Psoas muscle (tissue), 7 donors: ENCODE measurements at regions not wholly inside any gene's neighbourhood (a gene's known extent, or its start where the extent isn't known, plus 50 kb on each side); places are given as distances from the start of the nearest gene placed in this dataset.
A peak's percentile ranks its signal among the peaks of the same experiment; 100 is the strongest.

Experiments used
- ATAC-seq, 4 donors: fragments of 200-7000 bp; cut with Tn5 transposase; one replicate each; pipeline ENCODE4 v1.9.1; 2020; ENCODE audit warnings: moderate library complexity in 3 of 4, mild to moderate bottlenecking in 2 of 4
- DNase-seq, 2 donors: peaks; one replicate each; pipeline ENCODE4 v3.0.0-alpha.2; 2020
- H3K27ac ChIP-seq: fragments of 200-600 bp; one replicate; pipeline ENCODE4 v1.8.0; 2022
- H3K27me3 ChIP-seq, 3 donors: fragments of 200-600 bp in 1 of 3; one replicate each; pipeline versions ENCODE4 v1.6.1 to v1.8.0; 2013 to 2022; ENCODE audit warnings: low read length in 2 of 3, mild to moderate bottlenecking in 2 of 3, moderate library complexity in 1 of 3; ENCODE audit not compliant: insufficient read depth in 3 of 3
- H3K36me3 ChIP-seq, 2 donors: fragments of 200-600 bp in 1 of 2; one replicate each; pipeline versions ENCODE4 v1.6.1 to v1.8.0; 2013 to 2022; ENCODE audit warnings: low read depth in 1 of 2, mild to moderate bottlenecking in 1 of 2, moderate library complexity in 1 of 2; ENCODE audit not compliant: insufficient read depth in 1 of 2
- H3K4me1 ChIP-seq: fragments of 200-600 bp; one replicate; pipeline ENCODE4 v1.8.0; 2022
- H3K4me3 ChIP-seq: fragments of 200-600 bp; one replicate; pipeline ENCODE4 v1.8.0; 2022; ENCODE audit warnings: mild to moderate bottlenecking
- H3K9me3 ChIP-seq: fragments of 200-600 bp; one replicate; pipeline ENCODE4 v1.8.0; 2022
- CTCF ChIP-seq: fragments of 200-600 bp; IDR thresholded peaks from one replicate; pipeline ENCODE4 v1.8.0; 2022; ENCODE audit warnings: antibody characterized with exemption
- WGBS, 3 donors: extraction: QIAGEN DNeasy Blood & Tissue Kit; methylation state at CpG; one replicate each; pipeline versions ENCODE4 v1.1.6 to v1.1.7; 2013; 5-methylcytosine and 5-hydroxymethylcytosine counted together
- intact Hi-C, 2 donors: fragments of 100-400 bp; cut with DNase I; formaldehyde crosslinking; loops; one replicate each; pipeline versions ENCODE4 v1.11.0 to v1.14.2; 2022
- donor health status: healthy with polysubstance abuse.
- donor health status: DM: no; HTN: no; CAD: no; lungs with moderate emphysema.
- donor health status: Bipolar disorder and iron deficiency.
- donor health status: healthy.
- donor health status: DM: yes; HTN: yes; CAD: no.
- donor health status: DM: no; HTN: no; CAD: no.
- donor health status: DM: yes; HTN: yes; CAD: no.

DNA sequence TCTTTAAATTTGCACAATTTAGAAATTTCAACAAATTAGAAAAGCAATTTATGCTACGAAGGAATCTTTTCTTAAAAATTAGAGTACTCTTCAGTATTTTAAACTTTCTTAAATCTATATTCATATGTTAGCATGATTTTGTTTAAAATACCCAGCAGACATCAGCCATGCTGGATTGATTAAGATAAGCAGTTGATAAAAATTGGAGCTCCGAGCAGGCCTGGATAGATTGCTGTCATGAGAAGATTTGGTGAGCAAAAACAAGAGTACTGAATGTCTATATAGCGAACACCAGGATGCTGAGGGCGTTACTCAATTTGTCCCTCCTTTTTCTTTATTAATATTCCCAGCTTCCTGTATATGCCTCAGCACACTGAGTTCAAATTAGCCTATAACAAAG is 108.4 kb upstream of the SLC35B3 start:
- ATAC-seq (no peak), DNase-seq (no peak)
- H3K27ac ChIP-seq, result no peak overlapping the region
- no peaks in the 10 kb centered on the region for H3K27me3 ChIP-seq
- TF ChIP-seq CTCF, result no peak
- no peaks in the 10 kb centered on the region for H3K4me1 ChIP-seq
- no peaks in the 10 kb centered on the region for H3K36me3 ChIP-seq
- no peak overlapping the region for H3K4me3 ChIP-seq
- intact Hi-C loops, result no loop called here
- 83 to 86% (median 85%) methylated on average over 4 of the region's 4 CpGs for WGBS, 3 donors
- H3K9me3 ChIP-seq, result peaks cover 4% of the 10 kb centered on the region

- DNase-seq (no peak), ATAC-seq (no peak)
- Histone ChIP-seq H3K36me3 (no peaks in the 10 kb centered on the region), H3K27ac (no peak overlapping the region), H3K4me1 (no peaks in the 10 kb centered on the region), H3K9me3 (peaks cover 4% of the 10 kb centered on the region), H3K27me3 (no peaks in the 10 kb centered on the region), H3K4me3 (no peak overlapping the region)
- intact Hi-C loops, result no loop called here
- peak; percentile 6 for TF ChIP-seq CTCF
Observed at GRCh38 chr6:8539453-8539852, 104.1 kb upstream of the SLC35B3 start.

GRCh38 chr6:8536122-8536521 is 100.8 kb upstream of the SLC35B3 start:
- intact Hi-C loops, result no loop called here
- ATAC-seq, result no peak
- peaks cover 7% of the 10 kb centered on the region for H3K9me3 ChIP-seq
- H3K4me3 ChIP-seq, result no peak overlapping the region
- H3K4me1 ChIP-seq, result no peaks in the 10 kb centered on the region
- no peak for TF ChIP-seq CTCF
- no peaks in the 10 kb centered on the region for H3K27me3 ChIP-seq
- no peaks in the 10 kb centered on the region for H3K36me3 ChIP-seq
- DNase-seq, result no peak
- 70 to 96% (median 75%) methylated on average over 3 of the region's 3 CpGs for WGBS, 3 donors
- H3K27ac ChIP-seq, result no peak overlapping the region

DNA sequence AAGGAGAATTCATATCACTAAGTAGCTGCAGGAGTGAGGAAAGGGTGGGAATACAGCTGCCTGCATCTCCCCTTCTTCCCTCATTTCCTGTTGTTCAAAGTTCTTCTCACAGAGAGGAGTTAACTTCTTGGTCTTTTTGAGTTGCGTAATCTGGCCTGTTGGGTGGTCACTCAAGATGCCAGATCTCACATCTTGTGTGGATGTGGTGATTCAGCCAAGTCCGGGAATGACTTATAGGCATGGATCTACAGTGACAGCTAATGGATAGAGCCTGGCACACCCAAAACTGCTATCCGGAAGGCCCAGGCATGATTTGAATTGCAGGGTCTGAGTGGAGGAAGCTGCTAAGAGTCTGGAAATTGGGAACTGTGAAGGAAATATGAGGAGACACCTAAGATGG is 100.2 kb upstream of the SLC35B3 start:
- H3K9me3 ChIP-seq, result peaks cover 6% of the 10 kb centered on the region
- H3K27me3 ChIP-seq, result no peaks in the 10 kb centered on the region
- DNase-seq (no peak), ATAC-seq (no peak)
- 62 to 84% (median 63%) methylated on average over 3 of the region's 3 CpGs for WGBS, 3 donors
- H3K36me3 ChIP-seq, result no peaks in the 10 kb centered on the region
- H3K4me3 ChIP-seq, result no peak overlapping the region
- no peak for TF ChIP-seq CTCF
- H3K4me1 ChIP-seq, result no peaks in the 10 kb centered on the region
- intact Hi-C loops, result no loop called here
- H3K27ac ChIP-seq, result no peak overlapping the region

DNA sequence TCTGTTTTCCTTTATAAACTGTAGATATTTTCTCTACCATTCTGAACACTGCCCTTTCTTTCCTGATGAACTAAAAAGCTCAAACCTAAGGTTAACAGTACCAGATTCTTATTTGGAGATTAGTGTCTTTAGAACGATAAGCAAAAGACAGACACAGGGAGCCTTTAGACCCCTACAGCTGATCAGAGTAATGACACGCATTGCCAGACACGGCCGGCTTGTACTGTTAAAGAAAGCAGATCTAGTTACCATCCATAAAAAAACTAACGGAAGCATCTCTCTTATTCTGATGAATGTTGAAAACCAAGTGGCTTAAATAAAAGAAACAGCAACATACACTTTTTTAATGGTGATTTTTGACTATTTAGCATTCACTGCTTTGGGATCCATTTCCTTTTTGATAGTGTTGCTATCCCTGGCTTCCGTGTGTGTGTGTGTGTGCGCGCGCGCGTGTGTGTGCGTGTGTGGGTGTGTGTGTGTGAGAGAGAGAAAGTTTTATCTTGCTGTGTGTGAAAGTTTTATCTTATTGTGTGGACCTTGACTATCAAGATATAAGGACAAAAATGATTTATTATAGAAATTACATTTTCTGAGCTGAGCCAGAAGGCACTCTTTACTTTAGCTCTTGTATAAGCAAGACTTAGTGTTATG is 95.6 kb upstream of the SLC35B3 start:
- Histone ChIP-seq H3K27ac (no peak overlapping the region), H3K27me3 (no peaks in the 10 kb centered on the region), H3K4me3 (peak overlapping the region; percentile 37), H3K36me3 (no peaks in the 10 kb centered on the region), H3K4me1 (no peaks in the 10 kb centered on the region), H3K9me3 (peaks cover 3% of the 10 kb centered on the region)
- 49 to 54% (median 51%) methylated on average over 12 of the region's 12 CpGs for WGBS, 3 donors
- TF ChIP-seq CTCF, result no peak
- ATAC-seq (peak in 1 of 4 donors; percentile 53), DNase-seq (no peak)
- intact Hi-C loops, result no loop called here
